ENCODE measurements at regions not wholly inside any gene's neighbourhood (a gene's known extent, or its start where the extent isn't known, plus 50 kb on each side); places are given as distances from the start of the nearest gene placed in this dataset.

- Mint-ChIP-seq H3K27me3 (ENCODE audit: low read depth) (no peaks in the 10 kb centered on the region), H3K4me1 (ENCODE audit: low read depth) (no peaks in the 10 kb centered on the region), H3K9me3 (no peaks in the 10 kb centered on the region), H3K4me3 (no peak overlapping the region), H3K27ac (no peak overlapping the region), H3K36me3 (ENCODE audit: low read depth) (no peaks in the 10 kb centered on the region)
- CTCF ChIA-PET = no interaction called here
- intact Hi-C loops (cut with micrococcal nuclease) = no loop called here
- DNase-seq = no peak
These were observed 496.8 kb downstream of the CENPC start for GRCh38 chr4:67048530-67048929.

GRCh38 chr4:67040315-67040714 is 505.0 kb downstream of the CENPC start:
- Mint-ChIP-seq H3K4me1 (ENCODE audit: low read depth) (no peaks in the 10 kb centered on the region), H3K27ac (no peak overlapping the region), H3K4me3 (no peak overlapping the region), H3K36me3 (ENCODE audit: low read depth) (no peaks in the 10 kb centered on the region), H3K27me3 (ENCODE audit: low read depth) (no peaks in the 10 kb centered on the region), H3K9me3 (no peaks in the 10 kb centered on the region)
- intact Hi-C loops (cut with micrococcal nuclease) = no loop called here
- no peak for DNase-seq
- CTCF ChIA-PET = no interaction called here

GRCh38 chr4:67038228-67038566 is 507.1 kb downstream of the CENPC start:
- intact Hi-C loops (cut with micrococcal nuclease) = no loop called here
- Mint-ChIP-seq H3K36me3 (ENCODE audit: low read depth) (no peaks in the 10 kb centered on the region), H3K9me3 (no peaks in the 10 kb centered on the region), H3K4me1 (ENCODE audit: low read depth) (no peaks in the 10 kb centered on the region), H3K27ac (no peak overlapping the region), H3K4me3 (no peak overlapping the region), H3K27me3 (ENCODE audit: low read depth) (no peaks in the 10 kb centered on the region)
- CTCF ChIA-PET = interaction anchor here (0.6 kb wide), 1 partner anchor 870 kb away, joined by 5 read pairs; no protein-coding TSS in a partner anchor
- no peak for DNase-seq

GRCh38 chr4:67037504-67038227 is 507.6 kb downstream of the CENPC start:
- no peaks in the 10 kb centered on the region for H3K9me3 Mint-ChIP-seq
- intact Hi-C loops (cut with micrococcal nuclease) = no loop called here
- no peaks in the 10 kb centered on the region for H3K36me3 Mint-ChIP-seq (ENCODE audit: low read depth)
- CTCF ChIA-PET = interaction anchor here (0.6 kb wide), 1 partner anchor 869 kb away, joined by 5 read pairs; no protein-coding TSS in a partner anchor
- no peak overlapping the region for H3K27ac Mint-ChIP-seq
- DNase-seq = no peak
- H3K4me3 Mint-ChIP-seq = no peak overlapping the region
- H3K4me1 Mint-ChIP-seq (ENCODE audit: low read depth) = no peaks in the 10 kb centered on the region
- no peaks in the 10 kb centered on the region for H3K27me3 Mint-ChIP-seq (ENCODE audit: low read depth)

DNA sequence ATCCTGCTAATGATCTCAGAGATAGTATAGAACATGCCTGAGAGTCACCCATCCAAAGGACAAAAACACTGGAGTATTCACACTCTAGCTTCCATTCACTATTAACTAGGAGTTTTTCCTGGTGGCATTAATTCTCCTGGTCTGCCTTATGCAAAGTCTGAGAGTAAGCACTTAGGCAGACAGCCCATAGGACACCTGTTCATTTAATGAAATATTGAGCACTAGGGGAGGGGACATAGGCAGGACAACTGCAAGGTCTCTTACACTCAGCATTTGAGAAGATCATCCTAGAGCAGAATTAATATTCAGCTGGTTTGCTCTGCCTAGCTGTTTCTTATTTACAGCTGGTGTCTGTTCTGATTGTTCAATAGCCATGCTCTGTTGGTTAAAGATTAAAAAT is 508.5 kb downstream of the CENPC start:
- Mint-ChIP-seq H3K9me3 (no peaks in the 10 kb centered on the region), H3K4me1 (ENCODE audit: low read depth) (no peaks in the 10 kb centered on the region), H3K27ac (no peak overlapping the region), H3K4me3 (no peak overlapping the region), H3K27me3 (ENCODE audit: low read depth) (no peaks in the 10 kb centered on the region), H3K36me3 (ENCODE audit: low read depth) (no peaks in the 10 kb centered on the region)
- no peak for DNase-seq
- CTCF ChIA-PET = no interaction called here
- intact Hi-C loops (cut with micrococcal nuclease) = no loop called here

- no peaks in the 10 kb centered on the region for H3K27me3 Mint-ChIP-seq (ENCODE audit: low read depth)
- no peaks in the 10 kb centered on the region for H3K4me1 Mint-ChIP-seq (ENCODE audit: low read depth)
- H3K27ac Mint-ChIP-seq = no peak overlapping the region
- H3K4me3 Mint-ChIP-seq = no peak overlapping the region
- no peak for DNase-seq
- no peaks in the 10 kb centered on the region for H3K9me3 Mint-ChIP-seq
- H3K36me3 Mint-ChIP-seq (ENCODE audit: low read depth) = no peaks in the 10 kb centered on the region
- CTCF ChIA-PET = no interaction called here
- intact Hi-C loops (cut with micrococcal nuclease) = no loop called here
These were observed 509.3 kb downstream of the CENPC start for GRCh38 chr4:67035986-67036385.

DNA sequence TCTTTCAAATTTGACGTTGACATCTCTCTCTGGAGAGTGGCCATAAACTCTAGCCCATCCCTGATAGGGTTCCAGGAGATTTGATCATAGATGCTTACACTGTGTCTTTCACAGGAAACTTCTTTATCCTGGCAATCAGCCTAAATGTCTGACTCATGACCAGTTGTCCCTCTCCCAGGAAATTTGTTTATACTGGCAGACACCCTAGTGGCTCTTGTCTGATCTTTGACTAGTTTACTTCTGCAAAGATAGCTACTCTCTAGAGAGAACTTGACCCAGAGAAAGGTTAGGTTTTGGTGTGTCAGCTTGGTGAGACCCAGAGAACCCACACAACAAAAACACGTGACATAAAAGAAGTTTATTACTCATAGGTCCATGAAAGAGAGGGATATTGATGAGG is 509.8 kb downstream of the CENPC start:
- H3K27ac Mint-ChIP-seq = no peak overlapping the region
- CTCF ChIA-PET = no interaction called here
- H3K9me3 Mint-ChIP-seq = no peaks in the 10 kb centered on the region
- intact Hi-C loops (cut with micrococcal nuclease) = no loop called here
- H3K4me1 Mint-ChIP-seq (ENCODE audit: low read depth) = no peaks in the 10 kb centered on the region
- H3K36me3 Mint-ChIP-seq (ENCODE audit: low read depth) = no peaks in the 10 kb centered on the region
- no peak overlapping the region for H3K4me3 Mint-ChIP-seq
- no peaks in the 10 kb centered on the region for H3K27me3 Mint-ChIP-seq (ENCODE audit: low read depth)
- no peak for DNase-seq

- intact Hi-C loops (cut with micrococcal nuclease) = no loop called here
- no peak for DNase-seq
- H3K27me3 Mint-ChIP-seq (ENCODE audit: low read depth) = no peaks in the 10 kb centered on the region
- no peak overlapping the region for H3K4me3 Mint-ChIP-seq
- CTCF ChIA-PET = interaction anchor here (0.6 kb wide), 1 partner anchor 21 kb away, joined by 4 read pairs; no protein-coding TSS in a partner anchor
- H3K4me1 Mint-ChIP-seq (ENCODE audit: low read depth) = no peaks in the 10 kb centered on the region
- no peaks in the 10 kb centered on the region for H3K9me3 Mint-ChIP-seq
- H3K27ac Mint-ChIP-seq = no peak overlapping the region
- H3K36me3 Mint-ChIP-seq (ENCODE audit: low read depth) = no peaks in the 10 kb centered on the region
These were observed 514.7 kb downstream of the CENPC start for GRCh38 chr4:67030636-67031035.

- CTCF ChIA-PET = no interaction called here
- Mint-ChIP-seq H3K36me3 (ENCODE audit: low read depth) (no peaks in the 10 kb centered on the region), H3K4me1 (ENCODE audit: low read depth) (no peaks in the 10 kb centered on the region)
These were observed 524.9 kb downstream of the CENPC start for GRCh38 chr4:67020438-67020797.

DNA sequence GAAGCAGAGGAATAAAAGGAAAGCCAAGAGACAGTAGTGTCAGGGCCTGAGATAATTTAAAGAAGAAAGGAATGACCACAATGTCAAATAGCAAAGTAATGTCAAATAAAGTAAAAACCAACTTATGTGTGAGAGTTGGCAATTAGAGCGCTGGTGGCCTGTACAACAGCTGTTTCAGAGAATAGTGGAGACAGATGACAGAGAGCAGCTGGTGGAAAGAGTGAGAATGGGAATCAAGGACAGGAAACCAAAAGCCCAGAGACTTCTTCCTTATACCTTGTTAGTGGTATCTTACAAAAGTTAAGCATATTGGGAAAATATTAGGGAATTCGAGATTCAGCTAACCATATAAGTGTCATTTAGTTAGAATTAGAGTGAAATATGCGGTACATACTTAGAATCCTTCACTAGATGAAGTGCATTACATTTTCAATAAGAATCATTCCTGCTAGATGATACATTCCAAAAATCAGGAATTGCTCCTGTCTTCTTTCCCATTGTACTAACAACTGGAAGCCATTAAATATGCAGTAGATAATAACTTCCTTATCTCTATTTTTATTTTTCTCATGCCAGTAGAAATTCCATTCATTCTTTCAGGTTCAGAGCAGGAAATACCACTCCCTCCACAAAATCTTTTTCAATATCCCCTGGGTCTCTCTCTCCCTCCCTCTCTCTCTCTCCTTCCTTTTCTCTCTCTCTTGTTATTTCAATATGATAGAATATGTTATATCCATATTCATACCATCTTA is 525.4 kb downstream of the CENPC start:
- Mint-ChIP-seq H3K27me3 (ENCODE audit: low read depth) (no peaks in the 10 kb centered on the region), H3K4me1 (ENCODE audit: low read depth) (no peaks in the 10 kb centered on the region), H3K9me3 (peaks cover 4% of the 10 kb centered on the region), H3K27ac (no peak overlapping the region), H3K36me3 (ENCODE audit: low read depth) (no peaks in the 10 kb centered on the region), H3K4me3 (no peak overlapping the region)
- intact Hi-C loops (cut with micrococcal nuclease) = no loop called here
- CTCF ChIA-PET = no interaction called here
- no peak for DNase-seq

More at GRCh38 chr4:67020438-67020797, 524.9 kb downstream of the CENPC start:
- Mint-ChIP-seq H3K4me3 (no peak overlapping the region), H3K9me3 (peaks cover 4% of the 10 kb centered on the region), H3K27me3 (ENCODE audit: low read depth) (no peaks in the 10 kb centered on the region), H3K27ac (no peak overlapping the region)
- intact Hi-C loops (cut with micrococcal nuclease) = no loop called here
- no peak for DNase-seq

GRCh38 chr4:67014592-67014991 is 530.7 kb downstream of the CENPC start:
- Mint-ChIP-seq H3K27ac (no peak overlapping the region), H3K36me3 (ENCODE audit: low read depth) (no peaks in the 10 kb centered on the region), H3K27me3 (ENCODE audit: low read depth) (no peaks in the 10 kb centered on the region), H3K4me1 (ENCODE audit: low read depth) (no peaks in the 10 kb centered on the region), H3K4me3 (no peak overlapping the region), H3K9me3 (peaks cover 8% of the 10 kb centered on the region)
- DNase-seq = no peak
- CTCF ChIA-PET = interaction anchor here (0.6 kb wide), 1 partner anchor 87 kb away, joined by 5 read pairs; no protein-coding TSS in a partner anchor
- intact Hi-C loops (cut with micrococcal nuclease) = no loop called here

DNA sequence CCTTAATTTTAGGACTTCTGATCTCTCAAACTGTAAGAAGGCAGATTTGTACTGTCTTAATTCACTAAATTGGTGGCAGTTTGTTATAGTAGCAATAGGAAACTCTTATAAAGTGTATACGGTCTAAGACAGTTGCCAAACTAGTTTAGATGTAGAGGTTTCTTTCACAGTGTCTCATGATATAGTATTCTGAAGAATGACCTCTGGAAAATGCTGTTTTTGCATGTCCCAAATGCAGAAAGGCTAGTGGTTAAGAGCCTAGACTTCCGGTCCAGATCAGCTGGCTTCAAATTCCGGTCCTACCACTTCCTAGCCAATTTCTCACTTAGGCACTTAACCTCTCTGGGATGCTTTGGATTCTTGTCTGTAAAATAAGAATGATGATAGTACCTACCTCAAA is 538.5 kb downstream of the CENPC start:
- CTCF ChIA-PET = no interaction called here
- intact Hi-C loops (cut with micrococcal nuclease) = no loop called here
- no peaks in the 10 kb centered on the region for H3K27me3 Mint-ChIP-seq (ENCODE audit: low read depth)

DNA sequence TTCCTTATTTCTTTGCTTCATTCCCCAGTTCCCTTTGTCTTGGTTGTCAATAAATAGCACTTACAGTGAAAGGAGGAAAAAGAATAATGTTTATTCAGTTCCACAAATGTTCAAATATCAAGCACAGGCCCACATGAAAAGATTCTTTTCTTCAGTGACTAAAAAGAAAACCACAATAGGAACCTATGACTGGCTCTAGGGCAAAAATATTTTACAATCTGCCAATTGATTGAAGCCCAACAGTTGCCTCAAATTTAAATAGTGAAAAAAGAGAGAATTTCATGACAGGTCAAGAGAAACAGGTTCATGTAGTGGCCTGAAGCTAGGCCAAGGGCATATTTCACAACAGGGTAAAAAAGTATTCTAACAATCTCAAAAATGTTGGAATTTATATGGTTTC is 553.8 kb downstream of the CENPC start:
- Mint-ChIP-seq H3K4me3 (no peak overlapping the region), H3K4me1 (ENCODE audit: low read depth) (no peaks in the 10 kb centered on the region)

More for the DNA sequence above, 538.5 kb downstream of the CENPC start:
- no peak for DNase-seq
- Mint-ChIP-seq H3K36me3 (ENCODE audit: low read depth) (no peaks in the 10 kb centered on the region), H3K9me3 (peaks cover 10% of the 10 kb centered on the region), H3K4me3 (no peak overlapping the region), H3K27ac (no peak overlapping the region), H3K4me1 (ENCODE audit: low read depth) (no peaks in the 10 kb centered on the region)

More for the DNA sequence above, 553.8 kb downstream of the CENPC start:
- intact Hi-C loops (cut with micrococcal nuclease) = no loop called here
- Mint-ChIP-seq H3K27ac (no peak overlapping the region), H3K27me3 (ENCODE audit: low read depth) (no peaks in the 10 kb centered on the region), H3K36me3 (ENCODE audit: low read depth) (no peaks in the 10 kb centered on the region), H3K9me3 (peaks cover 16% of the 10 kb centered on the region)
- DNase-seq = no peak
- CTCF ChIA-PET = no interaction called here
